Thymus (tissue), 11 donors: ENCODE measurements at regions not wholly inside any gene's neighbourhood (a gene's known extent, or its start where the extent isn't known, plus 50 kb on each side); places are given as distances from the start of the nearest gene placed in this dataset.

Experiments used
- DNase-seq, 9 donors: peaks; one replicate each; pipeline ENCODE4 v3.0.0-alpha.2; 2013; ENCODE audit warnings: low spot score in 9 of 9, low read depth in 6 of 9, missing footprints in 1 of 9
- H3K27ac ChIP-seq, 2 donors: one replicate each; pipeline ENCODE4 v1.5.1; 2013; ENCODE audit warnings: control low read depth in 1 of 2, low read depth in 1 of 2, low read length in 1 of 2, mild to moderate bottlenecking in 1 of 2, moderate library complexity in 1 of 2
- H3K27me3 ChIP-seq, 2 donors: one replicate each; pipeline ENCODE4 v1.5.1; 2013; ENCODE audit warnings: low read length in 1 of 2; ENCODE audit not compliant: control insufficient read depth in 2 of 2, insufficient read depth in 1 of 2
- H3K36me3 ChIP-seq, 2 donors: one replicate each; pipeline ENCODE4 v1.5.1; 2013; ENCODE audit warnings: low read length in 1 of 2, mild to moderate bottlenecking in 1 of 2, moderate library complexity in 1 of 2; ENCODE audit not compliant: control insufficient read depth in 2 of 2, insufficient read depth in 2 of 2
- H3K4me1 ChIP-seq, 2 donors: one replicate each; pipeline ENCODE4 v1.5.1; 2013; ENCODE audit warnings: low read length in 2 of 2; ENCODE audit not compliant: control insufficient read depth in 2 of 2, insufficient read depth in 2 of 2
- H3K4me3 ChIP-seq, 2 donors: one replicate each; pipeline ENCODE4 v1.5.1; 2013; ENCODE audit warnings: low read length in 2 of 2, control low read depth in 1 of 2, mild to moderate bottlenecking in 1 of 2
- H3K9me3 ChIP-seq, 2 donors: one replicate each; pipeline ENCODE4 v1.5.1; 2013; ENCODE audit warnings: low read length in 1 of 2, mild to moderate bottlenecking in 1 of 2; ENCODE audit not compliant: control insufficient read depth in 2 of 2, insufficient read depth in 1 of 2
- WGBS: extraction: QIAGEN DNeasy Blood & Tissue Kit; methylation state at CpG from one replicate; pipeline ENCODE4 v1.1.7; 2013; 5-methylcytosine and 5-hydroxymethylcytosine counted together
- donor health status: healthy.

DNA sequence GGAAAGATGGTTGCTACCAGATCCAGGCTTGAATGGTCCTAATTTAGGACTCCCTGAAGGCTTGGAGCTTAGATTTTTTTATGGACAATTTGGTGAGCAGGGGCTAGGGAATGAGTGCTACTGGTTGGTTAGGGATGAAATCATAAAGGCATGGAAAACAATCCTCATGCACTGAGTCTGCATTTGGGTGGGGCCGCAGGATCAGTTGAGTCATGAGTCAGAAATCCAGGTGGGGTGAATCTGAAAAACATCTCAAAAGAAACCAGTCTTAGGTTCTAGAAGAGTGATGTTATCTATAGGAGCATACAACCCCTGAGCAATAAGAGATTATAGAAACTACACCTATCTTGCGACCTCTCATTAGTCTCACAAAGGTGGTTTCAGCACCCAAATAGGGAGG, 300.0 kb downstream of the KIF4B start:
- Histone ChIP-seq H3K36me3 (no peaks in the 10 kb centered on the region), H3K27me3 (no peaks in the 10 kb centered on the region), H3K9me3 (no peaks in the 10 kb centered on the region), H3K4me3 (no peak overlapping the region), H3K4me1 (no peaks in the 10 kb centered on the region), H3K27ac (no peak overlapping the region)
- DNase-seq = no peak
- WGBS = 97% methylated on average over 2 of the region's 2 CpGs

DNA sequence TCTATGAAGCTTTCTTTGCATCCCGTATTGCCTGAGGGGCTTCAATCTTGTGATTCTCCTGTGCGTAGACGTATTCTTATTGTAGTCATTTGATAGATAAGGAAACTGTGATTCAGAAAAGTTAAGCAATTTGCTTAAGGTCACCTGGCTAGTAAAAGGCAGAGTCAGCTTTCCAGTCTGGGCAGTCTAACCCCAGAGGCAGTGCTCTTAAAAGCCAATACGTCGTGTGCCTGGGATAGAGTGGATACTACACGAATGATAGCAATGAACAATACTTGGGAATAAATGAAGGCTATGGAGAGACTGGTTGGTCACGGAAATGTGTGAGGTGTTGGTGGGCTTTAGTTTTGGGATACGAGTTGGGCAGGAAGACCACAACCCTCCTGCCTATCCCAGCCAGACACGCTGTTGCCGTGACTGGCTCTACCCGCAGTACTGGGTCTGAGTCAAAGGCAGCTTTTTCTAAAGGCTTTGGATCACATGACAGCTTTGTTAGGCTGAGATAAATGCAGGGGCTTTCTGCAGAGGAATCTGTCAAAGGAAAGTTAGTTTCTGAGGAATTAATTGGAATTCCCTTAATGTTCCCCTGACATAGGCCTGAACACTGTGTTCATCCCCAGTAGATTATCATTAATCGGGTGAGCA, 302.6 kb downstream of the KIF4B start:
- Histone ChIP-seq H3K9me3 (no peaks in the 10 kb centered on the region), H3K27me3 (no peaks in the 10 kb centered on the region), H3K4me3 (no peak overlapping the region), H3K27ac (no peak overlapping the region), H3K4me1 (no peaks in the 10 kb centered on the region), H3K36me3 (no peaks in the 10 kb centered on the region)
- no peak for DNase-seq
- WGBS = 86% methylated on average over 12 of the region's 12 CpGs

DNA sequence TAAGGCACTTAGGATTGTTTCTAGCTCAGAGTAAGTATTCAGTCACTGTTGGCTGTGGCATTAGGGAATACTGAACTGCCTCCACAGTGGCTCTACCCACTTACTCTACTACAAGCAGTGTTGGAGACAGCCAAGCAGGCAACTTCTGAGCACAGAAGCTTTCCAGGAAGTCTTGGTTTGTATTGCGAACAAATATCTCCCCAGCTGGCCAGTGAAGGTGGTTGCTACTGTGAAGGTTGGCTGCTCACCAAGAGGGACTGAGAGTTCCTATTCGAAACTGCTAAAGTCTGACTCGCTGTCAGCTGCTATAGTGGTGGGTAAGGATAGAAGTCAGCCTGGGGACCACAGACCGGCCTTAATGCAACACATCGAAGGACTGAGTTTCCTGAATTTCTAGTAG, 319.1 kb downstream of the KIF4B start:
- WGBS = 96% methylated on average over 5 of the region's 5 CpGs
- DNase-seq = no peak
- Histone ChIP-seq H3K27me3 (no peaks in the 10 kb centered on the region), H3K27ac (no peak overlapping the region), H3K4me3 (no peak overlapping the region), H3K4me1 (no peaks in the 10 kb centered on the region), H3K9me3 (no peaks in the 10 kb centered on the region), H3K36me3 (no peaks in the 10 kb centered on the region)

DNA sequence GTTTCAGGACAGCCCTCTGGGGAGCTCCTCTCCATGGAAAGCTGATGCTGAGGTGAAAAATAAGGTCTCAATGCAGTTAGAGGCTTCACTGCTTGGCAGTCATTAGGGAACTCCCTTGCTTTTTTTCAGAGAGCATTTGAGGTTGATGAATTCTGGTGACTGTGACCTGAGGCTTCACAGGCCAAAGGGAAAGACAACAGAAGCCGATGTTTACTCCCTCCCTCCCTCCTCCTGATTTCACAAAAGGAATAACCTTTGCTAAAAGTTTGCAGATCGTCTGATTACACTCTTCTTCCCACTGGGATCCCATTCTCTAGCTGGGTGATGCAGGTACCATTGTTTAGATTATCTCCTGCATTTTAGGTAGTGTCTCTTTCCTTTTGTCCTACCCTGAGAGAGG, 329.4 kb downstream of the KIF4B start:
- H3K4me1 ChIP-seq = no peaks in the 10 kb centered on the region
- H3K27ac ChIP-seq = no peak overlapping the region
- H3K27me3 ChIP-seq = no peaks in the 10 kb centered on the region
- no peaks in the 10 kb centered on the region for H3K9me3 ChIP-seq
- 74% methylated on average over 2 of the region's 2 CpGs for WGBS
- no peak for DNase-seq
- no peak overlapping the region for H3K4me3 ChIP-seq
- no peaks in the 10 kb centered on the region for H3K36me3 ChIP-seq

DNA sequence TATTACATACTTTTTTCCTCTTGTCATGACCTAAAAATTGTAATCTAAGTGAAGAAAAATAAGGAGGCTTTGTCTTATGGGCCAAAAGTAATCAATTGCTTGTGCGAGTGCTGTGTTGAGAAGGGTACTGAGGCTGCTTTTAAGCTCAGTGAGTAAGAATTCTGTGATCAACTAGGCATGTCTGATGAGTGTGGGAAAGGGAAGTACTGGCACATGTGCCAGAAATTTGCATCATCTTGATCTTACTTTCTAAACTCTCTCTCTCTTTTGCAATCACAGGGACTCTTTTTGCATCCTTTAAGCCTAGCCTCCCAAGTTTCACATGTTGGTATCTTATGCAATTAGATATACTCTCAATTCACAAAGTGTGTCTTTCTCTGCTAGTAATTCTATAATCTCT, 329.9 kb downstream of the KIF4B start:
- Histone ChIP-seq H3K4me3 (no peak overlapping the region), H3K27ac (no peak overlapping the region), H3K4me1 (no peaks in the 10 kb centered on the region), H3K36me3 (no peaks in the 10 kb centered on the region), H3K27me3 (no peaks in the 10 kb centered on the region), H3K9me3 (no peaks in the 10 kb centered on the region)
- 96% methylated on average over 1 of the region's 1 CpG for WGBS
- DNase-seq = no peak

DNA sequence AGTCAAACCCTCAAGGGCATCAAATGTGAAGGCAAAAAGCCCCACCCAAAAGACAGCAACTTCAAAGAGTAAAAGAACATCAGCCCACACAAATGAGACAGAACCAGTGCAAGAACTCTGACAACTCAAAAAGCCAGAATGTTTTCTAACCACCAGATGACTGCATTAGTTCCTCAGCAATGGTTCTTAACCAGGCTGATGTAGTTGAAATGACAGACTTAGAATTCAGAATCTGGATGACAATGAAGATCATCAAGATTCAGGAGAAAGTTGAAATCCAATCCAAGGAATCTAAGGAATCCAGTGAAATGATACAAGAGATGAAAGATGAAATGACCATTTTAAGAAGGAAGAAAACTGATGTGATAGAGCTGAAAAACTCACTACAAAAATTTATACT, 339.7 kb downstream of the KIF4B start:
- H3K27me3 ChIP-seq = no peaks in the 10 kb centered on the region
- no peaks in the 10 kb centered on the region for H3K36me3 ChIP-seq
- DNase-seq = no peak
- H3K9me3 ChIP-seq = no peaks in the 10 kb centered on the region
- no peak overlapping the region for H3K4me3 ChIP-seq
- no peak overlapping the region for H3K27ac ChIP-seq
- H3K4me1 ChIP-seq = no peaks in the 10 kb centered on the region

DNA sequence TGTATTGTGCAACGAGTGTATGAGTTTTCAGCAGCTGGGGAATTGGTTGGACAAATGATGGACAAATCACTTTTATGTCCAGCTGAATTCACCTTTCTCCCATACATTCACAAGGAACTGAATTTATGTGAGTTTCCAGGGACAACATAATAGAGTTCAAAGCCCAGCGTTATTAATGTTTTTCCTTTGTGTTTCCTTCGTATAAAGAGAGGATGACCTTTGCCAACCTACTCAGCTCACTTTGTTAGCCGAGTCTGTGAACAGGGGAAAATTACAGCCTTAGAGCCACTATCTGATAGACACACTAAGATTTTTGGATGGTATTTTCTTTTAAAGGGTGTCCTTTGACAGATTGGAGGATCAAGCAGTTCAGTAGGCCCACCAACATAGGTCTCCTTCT, 352.5 kb downstream of the KIF4B start:
- DNase-seq = no peak
- 92% methylated on average over 4 of the region's 4 CpGs for WGBS
- Histone ChIP-seq H3K27ac (no peak overlapping the region), H3K36me3 (no peaks in the 10 kb centered on the region), H3K4me3 (no peak overlapping the region), H3K27me3 (no peaks in the 10 kb centered on the region), H3K4me1 (no peaks in the 10 kb centered on the region), H3K9me3 (no peaks in the 10 kb centered on the region)

DNA sequence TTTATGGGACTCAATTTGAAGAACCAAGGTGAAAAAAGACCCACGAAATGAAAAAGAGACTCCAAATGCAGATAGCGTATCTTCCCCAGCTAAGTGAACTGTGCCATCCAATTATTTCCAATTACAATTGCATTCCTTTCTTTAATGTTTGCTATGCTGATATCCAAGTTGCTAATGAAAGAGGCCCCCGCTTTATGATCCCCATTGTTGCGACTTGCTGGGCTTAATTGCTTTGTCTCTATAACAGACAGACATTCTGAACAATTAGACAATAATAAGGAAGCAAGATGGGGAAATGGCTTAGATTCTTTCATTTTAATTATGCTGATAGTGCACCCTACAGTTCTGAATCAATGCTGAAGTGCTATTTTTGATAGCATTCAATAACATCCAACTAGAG, 354.3 kb downstream of the KIF4B start:
- H3K4me1 ChIP-seq = no peaks in the 10 kb centered on the region
- H3K36me3 ChIP-seq = no peaks in the 10 kb centered on the region
- no peaks in the 10 kb centered on the region for H3K27me3 ChIP-seq
- 93% methylated on average over 4 of the region's 4 CpGs for WGBS
- no peak overlapping the region for H3K27ac ChIP-seq
- no peak overlapping the region for H3K4me3 ChIP-seq
- no peaks in the 10 kb centered on the region for H3K9me3 ChIP-seq
- no peak for DNase-seq

DNA sequence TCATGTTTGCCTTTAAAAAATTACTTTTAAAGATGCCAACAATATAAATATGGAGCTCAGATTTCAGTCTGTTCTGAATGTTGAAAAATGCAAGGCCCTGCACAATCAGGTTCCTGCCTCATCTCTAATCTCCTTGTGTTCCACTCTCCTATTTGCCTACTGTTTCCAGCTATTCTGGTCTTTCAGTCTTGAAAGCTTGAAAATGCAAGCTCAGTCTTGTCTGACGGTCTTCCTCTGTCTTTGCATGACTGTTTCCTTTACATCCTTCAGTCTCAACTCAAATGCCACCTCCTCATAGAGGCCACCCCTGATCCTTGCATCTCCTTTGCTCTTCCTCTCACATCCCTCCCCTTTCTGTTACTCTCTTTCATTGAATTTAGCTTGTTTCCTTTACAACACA, 354.9 kb downstream of the KIF4B start:
- no peaks in the 10 kb centered on the region for H3K36me3 ChIP-seq
- no peaks in the 10 kb centered on the region for H3K27me3 ChIP-seq
- DNase-seq = no peak
- H3K9me3 ChIP-seq = no peaks in the 10 kb centered on the region
- 69% methylated on average over 1 of the region's 1 CpG for WGBS
- H3K27ac ChIP-seq = no peak overlapping the region
- H3K4me1 ChIP-seq = no peaks in the 10 kb centered on the region
- H3K4me3 ChIP-seq = no peak overlapping the region

DNA sequence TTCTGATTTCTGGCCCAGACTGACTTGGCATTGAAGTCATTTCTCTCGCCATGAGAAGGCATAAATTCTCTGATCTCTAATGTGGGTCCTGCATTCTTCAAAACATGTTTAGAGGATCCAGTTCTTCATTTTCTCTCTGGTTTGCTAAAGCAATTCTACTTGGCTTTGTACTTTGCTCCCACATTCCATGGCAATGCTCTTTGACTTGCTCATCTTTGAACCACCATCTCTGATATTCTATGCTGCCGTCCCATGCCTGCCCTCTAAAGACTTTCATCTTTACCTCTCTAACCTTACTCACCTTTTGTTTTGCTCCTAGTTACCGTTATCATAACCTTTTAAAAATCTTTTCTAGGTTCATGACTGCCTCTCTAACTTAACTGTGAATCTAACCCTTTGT, 366.9 kb downstream of the KIF4B start:
- 93% methylated on average over 3 of the region's 3 CpGs for WGBS
- Histone ChIP-seq H3K27ac (no peak overlapping the region), H3K4me1 (no peaks in the 10 kb centered on the region), H3K36me3 (no peaks in the 10 kb centered on the region), H3K4me3 (no peak overlapping the region), H3K9me3 (no peaks in the 10 kb centered on the region), H3K27me3 (no peaks in the 10 kb centered on the region)
- DNase-seq = no peak
